ENCODE measurements at regions not wholly inside any gene's neighbourhood (a gene's known extent, or its start where the extent isn't known, plus 50 kb on each side); places are given as distances from the start of the nearest gene placed in this dataset.
"Not testable (repeated sequence)": the region's sequence is repeated elsewhere in the genome, so short reads cannot be mapped to it uniquely, and the experiment has no call there.

- not testable (repeated sequence) for DNase-seq (ENCODE audit: low spot score)
Measured at GRCh38 chrX:65825226-65825625, 157.8 kb downstream of the MSN start.

- DNase-seq (ENCODE audit: low spot score), result no peak
Measured at GRCh38 chrX:65821721-65822496, 154.5 kb downstream of the MSN start.

GRCh38 chrX:65819983-65820382 is 152.5 kb downstream of the MSN start:
- not testable (repeated sequence) for DNase-seq (ENCODE audit: low spot score)

- DNase-seq (ENCODE audit: low spot score), result no peak
Measured at GRCh38 chrX:65813245-65813644, 145.8 kb downstream of the MSN start.

DNA sequence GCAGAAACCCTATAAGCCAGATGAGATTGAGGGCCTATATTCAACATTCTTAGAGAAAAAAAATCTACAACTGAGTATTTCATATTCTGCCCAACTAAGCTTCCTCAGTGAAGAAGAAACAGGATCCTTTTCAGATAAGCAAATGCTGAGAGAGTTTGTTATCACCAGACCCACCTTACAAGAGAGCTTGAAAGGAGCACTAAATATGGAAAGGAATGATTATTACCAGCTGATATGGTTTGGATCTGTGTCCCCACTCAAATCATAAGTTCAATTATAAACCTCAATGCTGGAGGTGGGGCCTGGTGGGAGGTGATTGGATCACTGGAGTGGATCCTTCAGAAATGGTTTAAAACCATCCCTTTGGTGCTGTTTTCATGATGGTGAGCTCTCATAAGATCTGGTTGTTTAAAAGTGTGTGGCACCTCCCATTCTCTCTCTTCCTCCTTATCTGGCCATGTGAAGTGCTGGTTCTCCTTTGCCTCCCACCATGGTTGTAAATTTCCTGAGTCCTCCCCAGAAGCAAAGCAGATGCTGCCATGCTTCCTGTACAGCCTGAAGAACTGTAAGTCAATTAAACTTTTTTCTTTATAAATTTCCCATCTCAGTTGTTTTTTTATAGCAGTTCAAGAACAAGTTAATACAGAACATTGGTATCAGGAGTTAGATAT is 144.2 kb downstream of the MSN start:
- DNase-seq (ENCODE audit: low spot score), result no peak

Measured in mucosa of gallbladder (tissue), 1 donor.